ENCODE measurements at regions not wholly inside any gene's neighbourhood (a gene's known extent, or its start where the extent isn't known, plus 50 kb on each side); places are given as distances from the start of the nearest gene placed in this dataset.

DNA sequence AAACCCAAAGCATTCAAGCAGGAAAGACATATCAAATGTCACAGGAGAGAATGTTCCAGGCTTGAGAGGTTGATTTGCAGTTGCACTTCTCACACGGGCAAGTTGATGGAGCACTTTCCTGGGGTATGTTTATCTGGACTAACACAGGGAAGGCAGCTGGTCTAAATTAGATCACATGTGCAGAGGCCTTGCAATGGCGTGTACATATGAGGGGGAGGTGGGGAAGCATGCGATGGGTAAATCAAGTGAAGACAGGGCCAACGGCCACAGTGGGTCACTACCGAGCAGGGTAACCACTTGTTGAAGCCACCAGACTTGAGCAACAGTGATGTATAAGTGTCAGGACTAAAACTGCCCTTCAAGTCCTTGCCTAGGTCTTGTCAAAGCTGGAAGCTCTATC is 156.6 kb upstream of the MAF start:
- TF ChIP-seq CTCF (IDR thresholded peaks at IDR 0.05; ENCODE audit: unreplicated experiment): no peak
- H3K4me3 Mint-ChIP-seq (ENCODE audit: unreplicated experiment): no peak overlapping the region
- no peaks in the 10 kb centered on the region for H3K36me3 Mint-ChIP-seq (ENCODE audit: low read depth, unreplicated experiment)
- H3K9me3 Mint-ChIP-seq (ENCODE audit: unreplicated experiment): no peaks in the 10 kb centered on the region
- no peak overlapping the region for H3K27ac Mint-ChIP-seq (ENCODE audit: unreplicated experiment)
- H3K4me1 Mint-ChIP-seq (ENCODE audit: unreplicated experiment): no peaks in the 10 kb centered on the region
- no peak for DNase-seq (ENCODE audit: low spot score)
- H3K27me3 Mint-ChIP-seq (ENCODE audit: unreplicated experiment): peaks cover 2% of the 10 kb centered on the region

GRCh38 chr16:79756571-79756970 is 156.0 kb upstream of the MAF start:
- H3K27ac Mint-ChIP-seq (ENCODE audit: unreplicated experiment): no peak overlapping the region
- H3K4me3 Mint-ChIP-seq (ENCODE audit: unreplicated experiment): no peak overlapping the region
- H3K36me3 Mint-ChIP-seq (ENCODE audit: low read depth, unreplicated experiment): no peaks in the 10 kb centered on the region
- no peak for DNase-seq (ENCODE audit: low spot score)
- peaks cover 2% of the 10 kb centered on the region for H3K27me3 Mint-ChIP-seq (ENCODE audit: unreplicated experiment)
- no peaks in the 10 kb centered on the region for H3K9me3 Mint-ChIP-seq (ENCODE audit: unreplicated experiment)
- H3K4me1 Mint-ChIP-seq (ENCODE audit: unreplicated experiment): no peaks in the 10 kb centered on the region
- no peak for TF ChIP-seq CTCF (IDR thresholded peaks at IDR 0.05; ENCODE audit: unreplicated experiment)

DNA sequence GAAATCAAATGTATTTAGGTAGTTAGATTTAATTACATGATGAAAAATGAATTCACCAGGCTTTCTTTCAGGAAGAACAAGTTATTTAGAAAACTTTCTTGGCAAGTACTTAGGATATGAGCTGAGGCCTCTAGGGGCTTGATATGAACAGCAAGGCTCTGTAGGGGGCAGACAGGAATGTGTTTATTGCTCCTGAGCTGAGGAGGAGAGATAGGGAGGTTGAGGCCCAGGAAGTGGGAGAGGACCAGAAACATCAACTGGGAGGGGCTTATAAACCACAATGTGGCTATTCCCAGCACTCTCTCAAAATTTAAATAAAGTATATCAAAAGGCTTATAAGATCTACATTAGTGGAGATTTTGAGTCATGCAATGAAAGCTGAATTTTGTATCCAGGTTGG is 154.0 kb upstream of the MAF start:
- Mint-ChIP-seq H3K27me3 (ENCODE audit: unreplicated experiment) (peaks cover 2% of the 10 kb centered on the region), H3K36me3 (ENCODE audit: low read depth, unreplicated experiment) (no peaks in the 10 kb centered on the region), H3K4me3 (ENCODE audit: unreplicated experiment) (no peak overlapping the region), H3K27ac (ENCODE audit: unreplicated experiment) (no peak overlapping the region), H3K9me3 (ENCODE audit: unreplicated experiment) (no peaks in the 10 kb centered on the region), H3K4me1 (ENCODE audit: unreplicated experiment) (no peaks in the 10 kb centered on the region)
- DNase-seq (ENCODE audit: low spot score): no peak
- no peak for TF ChIP-seq CTCF (IDR thresholded peaks at IDR 0.05; ENCODE audit: unreplicated experiment)

- H3K4me3 Mint-ChIP-seq (ENCODE audit: unreplicated experiment): no peak overlapping the region
- H3K9me3 Mint-ChIP-seq (ENCODE audit: unreplicated experiment): no peaks in the 10 kb centered on the region
- no peak overlapping the region for H3K27ac Mint-ChIP-seq (ENCODE audit: unreplicated experiment)
- TF ChIP-seq CTCF (IDR thresholded peaks at IDR 0.05; ENCODE audit: unreplicated experiment): no peak
- no peak for DNase-seq (ENCODE audit: low spot score)
- H3K36me3 Mint-ChIP-seq (ENCODE audit: low read depth, unreplicated experiment): no peaks in the 10 kb centered on the region
- H3K4me1 Mint-ChIP-seq (ENCODE audit: unreplicated experiment): no peaks in the 10 kb centered on the region
- H3K27me3 Mint-ChIP-seq (ENCODE audit: unreplicated experiment): peaks cover 2% of the 10 kb centered on the region
Observed at GRCh38 chr16:79754081-79754480, 153.5 kb upstream of the MAF start.

- Mint-ChIP-seq H3K4me1 (ENCODE audit: unreplicated experiment) (no peaks in the 10 kb centered on the region), H3K36me3 (ENCODE audit: low read depth, unreplicated experiment) (no peaks in the 10 kb centered on the region), H3K27me3 (ENCODE audit: unreplicated experiment) (peaks cover 2% of the 10 kb centered on the region), H3K4me3 (ENCODE audit: unreplicated experiment) (no peak overlapping the region), H3K27ac (ENCODE audit: unreplicated experiment) (no peak overlapping the region), H3K9me3 (ENCODE audit: unreplicated experiment) (no peaks in the 10 kb centered on the region)
- no peak for TF ChIP-seq CTCF (IDR thresholded peaks at IDR 0.05; ENCODE audit: unreplicated experiment)
- DNase-seq (ENCODE audit: low spot score): no peak
Observed at GRCh38 chr16:79753286-79753685, 152.7 kb upstream of the MAF start.

Data from endothelial cell (in vitro differentiated cells).